ENCODE measurements at regions not wholly inside any gene's neighbourhood (a gene's known extent, or its start where the extent isn't known, plus 50 kb on each side); places are given as distances from the start of the nearest gene placed in this dataset.
A peak's percentile ranks its signal among the peaks of the same experiment; 100 is the strongest.
"Not testable (repeated sequence)": the region's sequence is repeated elsewhere in the genome, so short reads cannot be mapped to it uniquely, and the experiment has no call there.

DNA sequence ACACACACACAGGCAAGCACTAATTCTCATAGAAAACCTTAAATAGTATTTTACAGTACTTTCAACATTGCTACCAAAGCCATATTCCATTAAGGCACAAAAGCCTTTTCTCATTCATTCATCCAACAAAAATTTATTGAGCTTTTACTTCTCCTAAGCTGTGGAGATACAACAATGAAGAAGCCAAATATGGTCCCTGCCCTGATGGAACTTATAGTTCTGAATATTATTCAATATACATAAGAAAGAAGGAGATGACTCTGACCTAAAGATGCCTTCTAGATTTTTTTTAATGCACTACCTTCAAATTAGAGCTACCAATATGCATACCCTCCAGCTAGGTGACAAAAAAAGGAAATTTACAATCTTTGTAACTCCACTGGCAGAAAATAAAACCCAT, 90.0 kb upstream of the WDR44 start:
- DNase-seq (ENCODE audit: low read depth, low spot score): no peak

DNA sequence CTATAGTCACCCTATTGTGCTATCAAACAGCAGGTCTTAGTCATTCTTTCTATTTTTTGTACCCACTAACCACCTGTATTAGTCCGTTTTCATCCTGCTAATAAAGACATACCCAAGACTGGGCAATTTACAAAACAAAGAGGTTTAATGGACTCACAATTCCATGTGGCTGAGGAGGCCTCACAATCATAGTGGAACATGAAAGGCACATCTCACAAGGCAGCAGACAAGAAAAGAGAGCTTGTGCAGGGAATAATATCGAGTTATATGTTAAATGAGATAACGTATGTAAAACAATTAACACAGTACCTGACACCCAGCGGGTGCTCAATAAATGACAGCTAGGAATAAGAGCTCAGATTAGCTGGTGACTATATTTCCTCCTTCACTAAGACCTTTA, 88.1 kb upstream of the WDR44 start:
- DNase-seq (ENCODE audit: low read depth, low spot score): no peak

DNA sequence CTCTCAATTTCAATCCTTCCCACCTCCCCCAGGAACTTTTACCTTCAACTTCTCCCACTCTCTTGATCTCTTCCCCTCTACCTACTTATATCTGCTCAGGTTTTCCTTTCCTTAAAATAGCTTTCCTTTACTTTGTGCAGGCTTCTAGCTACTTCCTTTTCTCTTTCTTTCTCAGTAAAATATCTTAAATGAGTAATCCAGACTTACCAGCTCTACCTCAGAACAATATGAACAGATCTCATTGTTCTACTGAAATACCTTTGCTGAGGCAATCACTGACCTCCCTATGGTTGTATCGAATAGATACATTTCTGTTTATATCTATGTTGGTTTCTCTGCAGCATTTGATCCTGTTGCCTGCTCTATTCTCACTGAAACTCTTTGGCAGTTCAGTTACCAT, 86.7 kb upstream of the WDR44 start:
- no peak for DNase-seq (ENCODE audit: low read depth, low spot score)

GRCh38 chrX:118261151-118261550, 84.8 kb upstream of the WDR44 start:
- no peak for DNase-seq (ENCODE audit: low read depth, low spot score)

- peak; percentile 11 for DNase-seq (ENCODE audit: low read depth, low spot score)
Measured at GRCh38 chrX:118271775-118272174, 74.1 kb upstream of the WDR44 start.

- DNase-seq (ENCODE audit: low read depth, low spot score): peak; percentile 3
Measured at GRCh38 chrX:118272242-118272641, 73.7 kb upstream of the WDR44 start.

DNA sequence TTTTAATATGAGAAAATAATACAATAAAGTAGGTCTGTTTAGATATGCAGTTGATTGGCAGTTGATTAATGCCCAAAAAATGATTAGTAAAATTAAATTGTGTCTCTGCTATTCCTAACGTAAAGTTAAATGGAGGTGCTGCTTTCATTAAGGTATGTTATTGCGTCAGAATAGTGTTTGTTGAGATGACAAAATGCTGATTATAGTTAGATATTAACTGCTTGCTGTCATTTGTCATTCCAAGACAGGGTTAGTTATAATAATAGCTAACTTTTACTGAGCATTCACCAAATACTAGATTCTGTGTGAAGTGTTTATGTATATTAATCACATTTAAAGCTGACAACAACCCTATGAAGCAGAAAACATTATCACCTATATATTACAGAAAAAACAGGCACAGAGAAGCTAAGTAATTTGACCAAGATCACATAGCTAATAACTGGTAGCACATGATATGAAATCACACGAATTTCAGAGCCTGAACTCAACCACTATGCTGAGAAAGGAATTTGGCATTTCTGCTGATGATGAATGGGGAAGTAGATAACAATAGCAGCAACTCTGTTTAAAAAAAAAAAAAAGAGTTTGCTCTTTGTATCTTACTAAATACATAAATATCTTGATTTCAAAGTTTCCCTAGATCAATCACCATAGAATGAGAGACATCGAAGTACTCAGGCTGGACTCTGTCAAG, 59.7 kb upstream of the WDR44 start:
- DNase-seq (ENCODE audit: low read depth, low spot score): peak; percentile 6

GRCh38 chrX:118295818-118296217, 50.1 kb upstream of the WDR44 start:
- DNase-seq (ENCODE audit: low read depth, low spot score): not testable (repeated sequence)

Data from astrocyte of the hippocampus (primary cell).